C4-2B (cell line): ENCODE measurements at regions not wholly inside any gene's neighbourhood (a gene's known extent, or its start where the extent isn't known, plus 50 kb on each side); places are given as distances from the start of the nearest gene placed in this dataset.

Experiments used
- H3K27ac ChIP-seq: fragments of 450-650 bp; 2 replicates; pipeline ENCODE4 v1.5.1; 2017
- ZFX ChIP-seq: fragments of 450-650 bp; IDR thresholded peaks from 2 replicates; pipeline ENCODE4 v1.6.1; 2017
- TF ChIP-seq, protein P1 (sequence below): fragments of 450-650 bp; conservative IDR thresholded peaks from 2 replicates; pipeline ENCODE4 v1.5.1; 2017; ENCODE audit warnings: mild to moderate bottlenecking

DNA sequence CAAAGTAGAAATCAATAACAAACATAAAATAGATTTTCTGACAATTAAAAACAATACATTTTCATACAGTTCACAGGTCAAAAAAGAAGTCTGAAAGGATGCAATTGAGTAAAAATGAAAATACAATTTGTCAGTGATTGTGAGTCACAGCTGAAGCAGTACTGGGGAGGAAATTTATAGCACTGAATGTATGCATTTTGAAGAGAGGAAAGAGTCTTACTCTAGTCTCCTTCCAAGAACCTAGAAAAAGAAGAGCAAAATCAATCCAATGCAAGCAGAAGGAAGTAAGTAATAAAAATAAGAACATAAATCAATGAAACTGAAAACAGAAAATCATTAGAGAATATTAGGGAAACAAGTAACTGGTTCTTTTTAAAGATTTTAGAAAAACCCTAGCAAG, 507.2 kb upstream of the IGFBP3 start:
- TF ChIP-seq ZFX, result no peak
- TF ChIP-seq, protein P1, sequence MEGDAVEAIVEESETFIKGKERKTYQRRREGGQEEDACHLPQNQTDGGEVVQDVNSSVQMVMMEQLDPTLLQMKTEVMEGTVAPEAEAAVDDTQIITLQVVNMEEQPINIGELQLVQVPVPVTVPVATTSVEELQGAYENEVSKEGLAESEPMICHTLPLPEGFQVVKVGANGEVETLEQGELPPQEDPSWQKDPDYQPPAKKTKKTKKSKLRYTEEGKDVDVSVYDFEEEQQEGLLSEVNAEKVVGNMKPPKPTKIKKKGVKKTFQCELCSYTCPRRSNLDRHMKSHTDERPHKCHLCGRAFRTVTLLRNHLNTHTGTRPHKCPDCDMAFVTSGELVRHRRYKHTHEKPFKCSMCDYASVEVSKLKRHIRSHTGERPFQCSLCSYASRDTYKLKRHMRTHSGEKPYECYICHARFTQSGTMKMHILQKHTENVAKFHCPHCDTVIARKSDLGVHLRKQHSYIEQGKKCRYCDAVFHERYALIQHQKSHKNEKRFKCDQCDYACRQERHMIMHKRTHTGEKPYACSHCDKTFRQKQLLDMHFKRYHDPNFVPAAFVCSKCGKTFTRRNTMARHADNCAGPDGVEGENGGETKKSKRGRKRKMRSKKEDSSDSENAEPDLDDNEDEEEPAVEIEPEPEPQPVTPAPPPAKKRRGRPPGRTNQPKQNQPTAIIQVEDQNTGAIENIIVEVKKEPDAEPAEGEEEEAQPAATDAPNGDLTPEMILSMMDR, result no peak
- no peak overlapping the region for H3K27ac ChIP-seq

DNA sequence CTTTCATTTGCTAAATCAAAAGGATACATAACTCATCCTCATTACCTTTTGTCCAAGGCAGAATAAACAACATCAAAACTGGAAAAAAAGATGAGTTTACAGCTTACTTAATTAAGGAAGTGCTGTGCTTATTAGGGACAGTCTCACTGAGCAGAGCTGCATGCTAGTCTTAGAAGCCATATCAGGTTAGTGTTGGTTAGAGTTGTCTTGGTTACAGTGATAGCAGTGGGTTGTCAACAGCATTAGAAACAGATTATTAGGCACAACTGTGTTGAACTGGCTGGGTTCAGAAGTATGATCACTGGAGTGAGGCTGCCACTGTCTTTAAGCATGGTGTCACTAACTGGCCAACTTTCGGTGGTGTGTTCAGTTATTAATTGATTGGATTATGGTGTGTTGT, 503.9 kb upstream of the IGFBP3 start:
- no peak for TF ChIP-seq ZFX
- TF ChIP-seq, protein P1, result no peak
- no peak overlapping the region for H3K27ac ChIP-seq

DNA sequence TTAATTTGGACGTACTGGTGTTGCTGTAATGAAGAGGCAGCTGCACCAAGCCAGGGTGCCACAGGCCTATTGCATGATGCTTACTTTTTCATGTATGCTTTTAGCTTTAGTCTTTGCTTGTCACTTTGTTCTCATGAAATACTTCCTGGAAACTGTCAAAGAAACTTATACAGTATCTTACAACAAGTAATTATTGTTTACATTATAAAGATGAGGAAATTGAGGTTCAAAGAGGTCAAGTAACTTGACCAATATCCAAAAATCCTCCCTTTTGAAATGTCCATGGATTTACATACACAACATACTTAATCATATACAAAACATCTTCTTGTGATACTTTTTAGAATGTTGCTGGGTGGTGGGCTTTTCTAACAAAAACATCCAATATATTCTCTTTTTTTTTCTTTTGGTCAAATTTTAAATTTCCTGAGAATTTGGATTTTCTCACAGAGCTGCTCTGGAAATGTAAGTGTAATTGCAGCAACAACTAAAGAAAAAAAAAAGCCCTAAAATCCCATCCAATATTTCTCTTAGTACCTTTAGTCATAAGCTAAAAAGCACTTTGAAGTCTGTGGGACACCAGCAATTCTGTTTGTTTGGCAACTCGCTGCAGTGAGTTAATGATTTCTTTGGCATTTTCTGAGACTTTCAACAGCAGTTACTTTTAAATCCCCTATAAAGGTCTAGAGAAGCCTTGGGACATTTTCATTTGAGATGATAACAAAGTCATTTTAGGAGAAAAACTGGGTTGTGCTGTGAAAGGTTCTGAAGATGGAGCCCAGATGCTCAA, 500.6 kb upstream of the IGFBP3 start:
- TF ChIP-seq ZFX, result no peak
- TF ChIP-seq, protein P1, result no peak
- no peak overlapping the region for H3K27ac ChIP-seq

DNA sequence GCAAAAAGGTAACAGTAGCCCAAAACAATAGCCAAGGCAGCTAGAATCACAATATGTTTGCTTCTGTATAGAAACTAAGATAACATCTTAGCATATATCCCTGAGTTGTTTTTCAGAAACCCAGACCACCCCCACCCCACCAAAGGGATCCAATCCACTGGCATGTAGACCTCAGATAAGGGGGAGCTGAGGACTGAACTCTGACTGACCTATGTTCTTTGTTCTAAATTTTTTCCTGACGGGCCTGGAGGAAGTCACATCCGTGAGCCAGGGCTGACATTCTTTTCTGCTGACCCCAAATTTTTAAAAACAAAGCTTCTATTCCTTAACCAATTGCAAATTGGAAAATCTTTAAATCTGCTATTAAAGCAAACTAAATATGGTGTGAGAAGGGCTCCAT, 493.9 kb upstream of the IGFBP3 start:
- no peak overlapping the region for H3K27ac ChIP-seq
- no peak for TF ChIP-seq ZFX
- TF ChIP-seq, protein P1, result no peak

DNA sequence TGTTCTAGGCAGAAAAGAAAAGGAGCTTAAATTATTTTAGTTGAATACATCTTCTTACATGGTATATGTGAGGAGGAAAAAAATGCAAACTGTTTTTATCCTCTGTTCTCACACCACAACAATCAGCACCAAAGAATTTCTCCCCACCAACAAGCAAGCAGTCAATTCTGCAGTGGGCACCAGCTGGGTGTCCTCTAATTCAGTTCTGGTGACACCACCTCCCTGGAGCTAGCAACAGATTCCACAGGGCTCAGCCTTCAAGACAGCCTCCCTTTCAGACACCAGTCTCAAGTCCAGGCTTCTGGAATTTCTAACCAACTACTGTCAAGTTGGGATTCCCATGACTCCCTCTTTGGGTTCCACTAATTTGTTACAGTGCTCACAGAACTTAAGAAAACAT, 490.2 kb upstream of the IGFBP3 start:
- TF ChIP-seq ZFX, result no peak
- TF ChIP-seq, protein P1, result no peak

DNA sequence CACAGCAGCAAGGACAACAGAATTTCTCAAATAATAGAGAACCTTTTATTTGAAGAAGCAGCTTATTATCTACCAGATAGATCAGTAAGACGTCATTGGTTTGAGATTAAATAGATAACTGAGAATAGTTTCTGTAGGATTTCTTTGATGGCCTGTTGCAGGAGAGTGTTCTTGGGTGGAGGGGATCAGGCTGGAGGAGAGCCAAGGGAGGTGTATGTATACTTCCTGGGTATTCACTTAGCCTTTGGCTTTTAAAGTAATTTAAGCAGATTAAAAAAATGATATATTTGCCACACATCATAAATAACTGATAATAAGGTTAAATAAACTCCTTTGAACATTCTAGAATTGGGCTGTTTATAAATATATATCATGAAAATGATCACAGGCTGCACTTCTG, 486.1 kb upstream of the IGFBP3 start:
- no peak for TF ChIP-seq ZFX
- TF ChIP-seq, protein P1, result no peak
- H3K27ac ChIP-seq, result no peak overlapping the region

More for the DNA sequence above, 490.2 kb upstream of the IGFBP3 start:
- no peak overlapping the region for H3K27ac ChIP-seq

DNA sequence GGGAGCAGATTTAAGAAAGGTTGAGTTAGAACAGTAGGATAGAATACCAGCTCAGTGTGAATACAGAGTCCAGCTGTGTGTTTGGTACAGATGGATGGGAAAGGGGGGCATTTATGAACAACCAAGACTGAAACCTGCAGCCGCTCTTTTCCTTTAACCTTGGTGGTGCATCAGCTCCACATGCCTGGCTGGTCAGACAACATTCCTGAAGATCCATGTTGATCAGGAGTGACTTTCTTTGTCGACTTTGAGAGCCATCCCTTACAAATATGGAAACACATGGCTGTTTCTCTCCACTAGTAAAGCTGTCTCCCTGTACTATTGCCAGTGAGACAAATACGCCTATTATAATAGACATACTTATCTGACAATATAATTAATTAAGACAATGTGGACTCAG, 476.5 kb upstream of the IGFBP3 start:
- TF ChIP-seq, protein P1, result no peak
- TF ChIP-seq ZFX, result no peak
- no peak overlapping the region for H3K27ac ChIP-seq
